Gastrocnemius medialis (tissue), 4 donors: ENCODE measurements at regions not wholly inside any gene's neighbourhood (a gene's known extent, or its start where the extent isn't known, plus 50 kb on each side); places are given as distances from the start of the nearest gene placed in this dataset.

Source experiments
- ATAC-seq, 2 donors: fragments of 150-250 bp; one replicate each; pipeline ENCODE4 v1.9.1; 2016
- DNase-seq, 2 donors: peaks; one replicate each; pipeline ENCODE4 v3.0.0-alpha.2; 2019
- H3K27ac ChIP-seq, 4 donors: fragments of 200-600 bp; sonication (generic); 1 replicate in 1 of 4; 2 replicates in 3 of 4; pipeline ENCODE4 v1.5.1; 2016 to 2018; ENCODE audit warnings: mild to moderate bottlenecking in 2 of 4, moderate library complexity in 1 of 4
- H3K27me3 ChIP-seq, 3 donors: fragments of 200-600 bp; sonication (generic) in 2 of 3; 1 replicate in 1 of 3; 2 replicates in 2 of 3; pipeline versions ENCODE4 v1.5.1 to v1.6.0; 2016 to 2019; ENCODE audit warnings: mild to moderate bottlenecking in 1 of 3, moderate library complexity in 1 of 3
- H3K36me3 ChIP-seq, 2 donors: fragments of 200-600 bp; sonication (generic) in 1 of 2; one replicate each; pipeline ENCODE4 v1.5.1; 2017 to 2018
- H3K4me1 ChIP-seq, 2 donors: fragments of 200-600 bp; sonication (generic) in 1 of 2; one replicate each; pipeline ENCODE4 v1.5.1; 2016 to 2017; ENCODE audit warnings: mild to moderate bottlenecking in 2 of 2
- H3K4me3 ChIP-seq, 4 donors: fragments of 200-600 bp; sonication (generic) in 3 of 4; 1 replicate in 1 of 4; 2 replicates in 3 of 4; pipeline ENCODE4 v1.5.1; 2016 to 2019; ENCODE audit warnings: mild to moderate bottlenecking in 2 of 4
- H3K9me3 ChIP-seq, 3 donors: fragments of 200-600 bp; sonication (generic) in 2 of 3; 1 replicate in 1 of 3; 2 replicates in 2 of 3; pipeline ENCODE4 v1.5.1; 2016 to 2019
- POLR2A ChIP-seq, 2 donors: fragments of 450-650 bp; IDR thresholded peaks; one replicate each; pipeline ENCODE4 v1.6.1; 2017; ENCODE audit warnings: antibody characterized with exemption in 2 of 2, mild to moderate bottlenecking in 2 of 2, moderate library complexity in 2 of 2
- in situ Hi-C, 4 donors: fragments of 200-750 bp; cut with MboI; loops; one replicate each; pipeline versions ENCODE4 v1.15.0 to v1.8.0; 2017; ENCODE audit warnings: low sequenced_read_pairs in 4 of 4
- intact Hi-C: fragments of 100-400 bp; cut with DNase I; formaldehyde crosslinking; loops from one replicate; pipeline ENCODE4 v1.15.1; 2023; ENCODE audit warnings: low total_unique reads
- TF ChIP-seq, protein P1 (sequence below), 5 experiments: fragments of 450-650 bp in 3 of 5; fragments of 200-600 bp in 2 of 5; sonication (generic) in 2 of 5; IDR thresholded peaks in 4 of 5; conservative IDR thresholded peaks in 1 of 5; 1 replicate in 4 of 5; 2 replicates in 1 of 5; pipeline ENCODE4 v1.5.1; 2016 to 2019; ENCODE audit warnings: antibody characterized with exemption in 5 of 5, mild to moderate bottlenecking in 3 of 5, moderate library complexity in 3 of 5

DNA sequence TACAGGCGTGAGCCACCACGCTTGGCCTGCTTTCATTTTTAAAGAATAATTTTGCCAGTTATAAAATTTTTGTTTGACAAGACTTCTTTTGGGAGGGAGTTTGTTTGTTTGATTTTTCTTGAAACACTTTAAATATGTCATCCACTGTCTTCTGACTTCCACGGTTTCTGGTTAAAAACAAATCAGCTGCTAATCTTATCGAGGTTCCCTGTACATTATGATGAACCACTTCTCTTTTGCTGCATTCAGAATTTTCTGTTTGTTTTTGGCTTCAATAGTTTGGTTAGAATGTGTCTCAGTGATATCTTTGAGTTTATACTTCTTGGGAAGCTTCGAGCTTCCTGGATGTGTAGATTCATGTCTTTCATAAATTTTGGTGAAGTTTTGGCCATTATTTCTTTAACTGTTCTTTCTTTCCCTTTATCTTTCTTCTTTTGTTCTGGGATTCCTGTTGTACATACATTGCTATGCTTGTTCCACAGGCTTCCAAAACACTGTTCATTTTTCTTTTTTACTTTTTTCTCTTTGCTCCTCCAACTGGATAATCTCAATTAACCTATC lies 60.8 kb downstream of the MSX2 start:
- Histone ChIP-seq H3K27me3 (no peaks in the 10 kb centered on the region), H3K4me3 (no peak overlapping the region), H3K4me1 (no peaks in the 10 kb centered on the region), H3K36me3 (no peaks in the 10 kb centered on the region), H3K27ac (no peak overlapping the region), H3K9me3 (no peaks in the 10 kb centered on the region)
- ATAC-seq (no peak), DNase-seq (no peak)
- TF ChIP-seq, protein P1, sequence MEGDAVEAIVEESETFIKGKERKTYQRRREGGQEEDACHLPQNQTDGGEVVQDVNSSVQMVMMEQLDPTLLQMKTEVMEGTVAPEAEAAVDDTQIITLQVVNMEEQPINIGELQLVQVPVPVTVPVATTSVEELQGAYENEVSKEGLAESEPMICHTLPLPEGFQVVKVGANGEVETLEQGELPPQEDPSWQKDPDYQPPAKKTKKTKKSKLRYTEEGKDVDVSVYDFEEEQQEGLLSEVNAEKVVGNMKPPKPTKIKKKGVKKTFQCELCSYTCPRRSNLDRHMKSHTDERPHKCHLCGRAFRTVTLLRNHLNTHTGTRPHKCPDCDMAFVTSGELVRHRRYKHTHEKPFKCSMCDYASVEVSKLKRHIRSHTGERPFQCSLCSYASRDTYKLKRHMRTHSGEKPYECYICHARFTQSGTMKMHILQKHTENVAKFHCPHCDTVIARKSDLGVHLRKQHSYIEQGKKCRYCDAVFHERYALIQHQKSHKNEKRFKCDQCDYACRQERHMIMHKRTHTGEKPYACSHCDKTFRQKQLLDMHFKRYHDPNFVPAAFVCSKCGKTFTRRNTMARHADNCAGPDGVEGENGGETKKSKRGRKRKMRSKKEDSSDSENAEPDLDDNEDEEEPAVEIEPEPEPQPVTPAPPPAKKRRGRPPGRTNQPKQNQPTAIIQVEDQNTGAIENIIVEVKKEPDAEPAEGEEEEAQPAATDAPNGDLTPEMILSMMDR (IDR thresholded peaks at IDR 0.05 in 4 of 5, conservative IDR thresholded peaks at IDR 0.05 in 1 of 5): no peak
- no peak for TF ChIP-seq POLR2A (IDR thresholded peaks at IDR 0.05)
- intact Hi-C loops (no loop called here), in situ Hi-C loops (loop anchor here in 1 of 4 donors (10.0 kb wide), 1 partner anchor 370 kb away; no protein-coding TSS in a partner anchor)
